C4-2B (cell line): ENCODE measurements at regions not wholly inside any gene's neighbourhood (a gene's known extent, or its start where the extent isn't known, plus 50 kb on each side); places are given as distances from the start of the nearest gene placed in this dataset.

Experiments used
- ZFX ChIP-seq: fragments of 450-650 bp; IDR thresholded peaks from 2 replicates; pipeline ENCODE4 v1.6.1; 2017
- TF ChIP-seq, protein P1 (sequence below): fragments of 450-650 bp; conservative IDR thresholded peaks from 2 replicates; pipeline ENCODE4 v1.5.1; 2017; ENCODE audit warnings: mild to moderate bottlenecking

DNA sequence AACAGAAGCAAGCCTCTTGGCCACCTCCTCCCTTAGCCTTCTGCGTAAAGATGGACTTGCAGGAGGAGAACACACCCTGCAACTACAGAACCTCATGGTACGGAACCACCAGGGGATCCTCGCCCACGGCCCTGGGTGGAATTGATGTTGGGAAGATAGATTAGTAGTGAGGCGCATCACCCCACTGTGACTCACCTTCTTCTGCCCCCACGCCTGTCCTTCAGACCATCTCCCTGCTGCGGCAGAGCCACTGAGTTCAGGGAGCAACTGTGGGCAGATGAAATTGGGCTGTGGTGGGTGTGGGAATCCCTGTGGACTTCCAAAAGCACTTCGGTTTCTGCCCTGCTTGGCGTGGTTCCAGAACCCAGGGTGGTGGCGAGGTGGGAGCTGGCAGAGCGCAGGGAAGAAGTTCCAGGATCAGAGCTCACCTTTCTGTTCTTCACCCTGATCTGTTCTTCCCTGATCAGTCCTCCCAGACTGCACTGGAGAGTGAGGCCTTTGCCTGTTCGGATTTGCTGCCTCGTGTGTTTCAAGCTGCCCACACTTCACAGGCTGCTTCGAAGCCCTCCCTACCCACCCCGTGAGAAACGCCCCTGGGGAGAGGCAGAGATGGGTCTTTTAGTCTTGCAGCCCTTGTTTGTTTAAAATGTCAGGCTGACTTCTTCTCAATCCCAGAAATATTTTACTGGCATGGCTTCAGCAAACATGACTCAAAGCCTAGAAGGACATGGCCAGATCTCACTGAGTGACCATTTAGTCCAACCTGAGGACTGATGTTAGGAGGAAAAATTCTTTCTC lies 92.8 kb upstream of the MLN start:
- TF ChIP-seq, protein P1, sequence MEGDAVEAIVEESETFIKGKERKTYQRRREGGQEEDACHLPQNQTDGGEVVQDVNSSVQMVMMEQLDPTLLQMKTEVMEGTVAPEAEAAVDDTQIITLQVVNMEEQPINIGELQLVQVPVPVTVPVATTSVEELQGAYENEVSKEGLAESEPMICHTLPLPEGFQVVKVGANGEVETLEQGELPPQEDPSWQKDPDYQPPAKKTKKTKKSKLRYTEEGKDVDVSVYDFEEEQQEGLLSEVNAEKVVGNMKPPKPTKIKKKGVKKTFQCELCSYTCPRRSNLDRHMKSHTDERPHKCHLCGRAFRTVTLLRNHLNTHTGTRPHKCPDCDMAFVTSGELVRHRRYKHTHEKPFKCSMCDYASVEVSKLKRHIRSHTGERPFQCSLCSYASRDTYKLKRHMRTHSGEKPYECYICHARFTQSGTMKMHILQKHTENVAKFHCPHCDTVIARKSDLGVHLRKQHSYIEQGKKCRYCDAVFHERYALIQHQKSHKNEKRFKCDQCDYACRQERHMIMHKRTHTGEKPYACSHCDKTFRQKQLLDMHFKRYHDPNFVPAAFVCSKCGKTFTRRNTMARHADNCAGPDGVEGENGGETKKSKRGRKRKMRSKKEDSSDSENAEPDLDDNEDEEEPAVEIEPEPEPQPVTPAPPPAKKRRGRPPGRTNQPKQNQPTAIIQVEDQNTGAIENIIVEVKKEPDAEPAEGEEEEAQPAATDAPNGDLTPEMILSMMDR = no peak
- no peak for TF ChIP-seq ZFX
